ENCODE measurements at regions not wholly inside any gene's neighbourhood (a gene's known extent, or its start where the extent isn't known, plus 50 kb on each side); places are given as distances from the start of the nearest gene placed in this dataset.

DNA sequence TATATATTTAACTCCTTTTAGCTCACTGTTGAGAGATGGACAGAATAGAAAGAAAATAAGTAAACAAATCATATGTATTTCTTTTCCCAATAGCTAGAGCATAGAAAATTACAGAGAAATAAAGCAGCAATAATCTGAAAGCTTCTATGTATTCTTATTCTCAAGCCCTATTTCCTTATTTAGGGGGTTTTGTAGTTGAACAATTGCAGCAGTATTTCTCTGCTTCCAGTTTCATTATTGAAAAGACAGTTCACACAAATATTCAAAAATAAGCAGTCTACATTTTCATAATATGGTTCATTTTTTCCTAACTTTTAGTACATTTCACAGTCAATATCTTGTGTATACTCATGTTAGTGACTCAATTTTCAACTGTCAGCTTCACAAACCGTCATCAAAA, 638.2 kb downstream of the MRPL39 start:
- Histone ChIP-seq H3K4me3 (no peak overlapping the region), H3K27ac (no peak overlapping the region), H3K9me3 (no peaks in the 10 kb centered on the region), H3K4me2 (no peak overlapping the region), H3K4me1 (no peaks in the 10 kb centered on the region)
- ChIA-PET CTCF (no interaction called here), POLR2A (no interaction called here)
- ATAC-seq (no peak), DNase-seq (ENCODE audit: low read depth in 1 of 2, low spot score in 1 of 2) (no peak), FAIRE-seq (no peak)
- 0% methylated on average over 1 of the region's 1 CpG for WGBS (ENCODE audit: missing lambda C conversion rate)
- no peak for TF ChIP-seq CEBPB (IDR thresholded peaks at IDR 0.05)
- TF ChIP-seq, protein P1, sequence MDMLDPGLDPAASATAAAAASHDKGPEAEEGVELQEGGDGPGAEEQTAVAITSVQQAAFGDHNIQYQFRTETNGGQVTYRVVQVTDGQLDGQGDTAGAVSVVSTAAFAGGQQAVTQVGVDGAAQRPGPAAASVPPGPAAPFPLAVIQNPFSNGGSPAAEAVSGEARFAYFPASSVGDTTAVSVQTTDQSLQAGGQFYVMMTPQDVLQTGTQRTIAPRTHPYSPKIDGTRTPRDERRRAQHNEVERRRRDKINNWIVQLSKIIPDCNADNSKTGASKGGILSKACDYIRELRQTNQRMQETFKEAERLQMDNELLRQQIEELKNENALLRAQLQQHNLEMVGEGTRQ (IDR thresholded peaks at IDR 0.05): no peak
- no peak for TF ChIP-seq KDM5A (IDR thresholded peaks at IDR 0.05)
- no peak for TF ChIP-seq JUNB (IDR thresholded peaks at IDR 0.05)

DNA sequence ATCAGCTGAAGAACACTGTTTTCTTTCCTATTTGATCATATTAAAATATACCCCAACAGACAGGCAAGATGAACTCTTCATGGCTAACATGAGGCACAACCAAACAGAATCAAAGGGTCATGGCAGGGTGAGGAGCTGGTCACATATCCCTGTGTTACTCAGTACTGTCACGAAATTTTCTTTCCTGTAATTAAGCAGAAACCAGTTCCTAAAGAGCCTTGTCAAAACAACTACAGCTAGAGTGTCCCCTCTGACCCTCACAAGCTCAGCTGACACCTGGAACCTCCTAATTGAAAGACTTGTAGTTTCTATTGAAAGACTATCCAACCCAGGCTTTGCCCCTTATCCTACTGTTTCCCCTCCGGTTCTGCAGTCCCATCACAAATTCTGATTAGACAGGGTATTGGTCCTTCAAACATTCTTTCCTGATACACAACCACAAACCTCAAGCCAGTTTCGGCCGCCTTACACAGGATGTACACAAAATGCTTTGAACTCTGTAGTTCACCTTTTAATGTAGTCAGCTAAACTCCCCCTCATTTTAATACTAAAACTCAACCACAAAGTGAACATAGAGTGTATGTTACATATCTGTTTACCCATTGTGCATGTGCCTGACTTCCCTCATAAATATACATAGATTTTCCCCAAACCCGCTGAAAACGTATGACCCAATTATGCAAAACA, 651.9 kb downstream of the MRPL39 start:
- DNase-seq (ENCODE audit: low read depth in 1 of 2, low spot score in 1 of 2) (no peak), FAIRE-seq (no peak), ATAC-seq (no peak)
- CTCF ChIA-PET: no interaction called here
- H3K4me3 ChIP-seq: no peak overlapping the region
- no peak overlapping the region for H3K27ac ChIP-seq
- H3K4me1 ChIP-seq: no peaks in the 10 kb centered on the region
- no peaks in the 10 kb centered on the region for H3K9me3 ChIP-seq
- POLR2A ChIA-PET: no interaction called here
- TF ChIP-seq HEYL (CRISPR knock-in tag; IDR thresholded peaks at IDR 0.05): no peak
- no peak for TF ChIP-seq HOXA7 (CRISPR knock-in tag; IDR thresholded peaks at IDR 0.05)
- no peak for TF ChIP-seq RNF2 (IDR thresholded peaks at IDR 0.05; ENCODE audit: borderline replicate concordance, low read depth)
- TF ChIP-seq MAFK (IDR thresholded peaks at IDR 0.05; ENCODE audit: partially characterized antibody): no peak
- no peak for TF ChIP-seq RAD21 (conservative IDR thresholded peaks at IDR 0.05 in 1 of 2, IDR thresholded peaks at IDR 0.05 in 1 of 2)
- no peak for TF ChIP-seq CHD2 (IDR thresholded peaks at IDR 0.05; ENCODE audit: low read length, partially characterized antibody)
- no peak for TF ChIP-seq HOXB13 (CRISPR knock-in tag; IDR thresholded peaks at IDR 0.05; ENCODE audit: low read depth)
- no peak for TF ChIP-seq TP53 (CRISPR knock-in tag; IDR thresholded peaks at IDR 0.05)
- TF ChIP-seq NPAS2 (CRISPR knock-in tag; IDR thresholded peaks at IDR 0.05; ENCODE audit: borderline replicate concordance): no peak
- TF ChIP-seq, protein P2, sequence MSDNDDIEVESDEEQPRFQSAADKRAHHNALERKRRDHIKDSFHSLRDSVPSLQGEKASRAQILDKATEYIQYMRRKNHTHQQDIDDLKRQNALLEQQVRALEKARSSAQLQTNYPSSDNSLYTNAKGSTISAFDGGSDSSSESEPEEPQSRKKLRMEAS (IDR thresholded peaks at IDR 0.05): no peak
- TF ChIP-seq MAZ (IDR thresholded peaks at IDR 0.05; ENCODE audit: borderline replicate concordance, low read depth, low read length): no peak
- WGBS (ENCODE audit: missing lambda C conversion rate): 13% methylated on average over 6 of the region's 6 CpGs
- no peak overlapping the region for H3K4me2 ChIP-seq

DNA sequence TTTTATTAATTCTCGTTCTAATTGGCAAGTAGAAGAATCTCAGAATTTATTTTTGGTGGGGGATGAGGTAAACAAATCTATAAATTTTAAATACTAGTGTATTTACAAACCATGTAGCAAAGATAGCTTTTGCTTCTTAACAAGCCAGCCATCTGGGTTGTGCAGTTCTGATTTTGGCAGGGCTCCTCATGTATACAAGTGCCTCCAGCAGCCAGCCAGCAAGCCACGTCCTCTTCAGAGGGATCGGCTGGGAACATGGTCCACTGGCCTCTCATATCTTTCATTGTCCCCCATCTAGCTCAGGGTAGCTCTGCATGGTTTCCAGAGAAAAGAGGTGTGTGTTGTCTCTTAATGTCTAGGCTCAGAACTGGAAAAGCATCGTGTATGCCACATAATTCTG, 659.1 kb downstream of the MRPL39 start:
- Histone ChIP-seq H3K9me3 (no peaks in the 10 kb centered on the region), H3K4me3 (no peak overlapping the region), H3K4me2 (no peak overlapping the region), H3K4me1 (no peaks in the 10 kb centered on the region), H3K27ac (no peak overlapping the region)
- TF ChIP-seq, protein P1 (IDR thresholded peaks at IDR 0.05): no peak
- TF ChIP-seq KDM5A (IDR thresholded peaks at IDR 0.05) (no peak), HOXB5 (CRISPR knock-in tag; IDR thresholded peaks at IDR 0.05) (no peak), ZSCAN20 (CRISPR knock-in tag; IDR thresholded peaks at IDR 0.05) (no peak), EP300 (IDR thresholded peaks at IDR 0.05) (no peak), BHLHE40 (IDR thresholded peaks at IDR 0.05; ENCODE audit: low read depth, low read length) (no peak), FOSB (CRISPR knock-in tag; IDR thresholded peaks at IDR 0.05) (no peak), GATA3 (IDR thresholded peaks at IDR 0.05; ENCODE audit: borderline replicate concordance) (no peak), RCOR1 (IDR thresholded peaks at IDR 0.05; ENCODE audit: low read depth, low read length) (no peak), RFX5 (IDR thresholded peaks at IDR 0.05) (no peak)
- TF ChIP-seq, protein P3, sequence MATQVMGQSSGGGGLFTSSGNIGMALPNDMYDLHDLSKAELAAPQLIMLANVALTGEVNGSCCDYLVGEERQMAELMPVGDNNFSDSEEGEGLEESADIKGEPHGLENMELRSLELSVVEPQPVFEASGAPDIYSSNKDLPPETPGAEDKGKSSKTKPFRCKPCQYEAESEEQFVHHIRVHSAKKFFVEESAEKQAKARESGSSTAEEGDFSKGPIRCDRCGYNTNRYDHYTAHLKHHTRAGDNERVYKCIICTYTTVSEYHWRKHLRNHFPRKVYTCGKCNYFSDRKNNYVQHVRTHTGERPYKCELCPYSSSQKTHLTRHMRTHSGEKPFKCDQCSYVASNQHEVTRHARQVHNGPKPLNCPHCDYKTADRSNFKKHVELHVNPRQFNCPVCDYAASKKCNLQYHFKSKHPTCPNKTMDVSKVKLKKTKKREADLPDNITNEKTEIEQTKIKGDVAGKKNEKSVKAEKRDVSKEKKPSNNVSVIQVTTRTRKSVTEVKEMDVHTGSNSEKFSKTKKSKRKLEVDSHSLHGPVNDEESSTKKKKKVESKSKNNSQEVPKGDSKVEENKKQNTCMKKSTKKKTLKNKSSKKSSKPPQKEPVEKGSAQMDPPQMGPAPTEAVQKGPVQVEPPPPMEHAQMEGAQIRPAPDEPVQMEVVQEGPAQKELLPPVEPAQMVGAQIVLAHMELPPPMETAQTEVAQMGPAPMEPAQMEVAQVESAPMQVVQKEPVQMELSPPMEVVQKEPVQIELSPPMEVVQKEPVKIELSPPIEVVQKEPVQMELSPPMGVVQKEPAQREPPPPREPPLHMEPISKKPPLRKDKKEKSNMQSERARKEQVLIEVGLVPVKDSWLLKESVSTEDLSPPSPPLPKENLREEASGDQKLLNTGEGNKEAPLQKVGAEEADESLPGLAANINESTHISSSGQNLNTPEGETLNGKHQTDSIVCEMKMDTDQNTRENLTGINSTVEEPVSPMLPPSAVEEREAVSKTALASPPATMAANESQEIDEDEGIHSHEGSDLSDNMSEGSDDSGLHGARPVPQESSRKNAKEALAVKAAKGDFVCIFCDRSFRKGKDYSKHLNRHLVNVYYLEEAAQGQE (IDR thresholded peaks at IDR 0.05): no peak
- TF ChIP-seq, protein P4, sequence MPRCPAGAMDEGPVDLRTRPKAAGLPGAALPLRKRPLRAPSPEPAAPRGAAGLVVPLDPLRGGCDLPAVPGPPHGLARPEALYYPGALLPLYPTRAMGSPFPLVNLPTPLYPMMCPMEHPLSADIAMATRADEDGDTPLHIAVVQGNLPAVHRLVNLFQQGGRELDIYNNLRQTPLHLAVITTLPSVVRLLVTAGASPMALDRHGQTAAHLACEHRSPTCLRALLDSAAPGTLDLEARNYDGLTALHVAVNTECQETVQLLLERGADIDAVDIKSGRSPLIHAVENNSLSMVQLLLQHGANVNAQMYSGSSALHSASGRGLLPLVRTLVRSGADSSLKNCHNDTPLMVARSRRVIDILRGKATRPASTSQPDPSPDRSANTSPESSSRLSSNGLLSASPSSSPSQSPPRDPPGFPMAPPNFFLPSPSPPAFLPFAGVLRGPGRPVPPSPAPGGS (IDR thresholded peaks at IDR 0.05): no peak
- ATAC-seq: no peak
- WGBS (ENCODE audit: missing lambda C conversion rate): under 1% methylated on average over 4 of the region's 4 CpGs
- FAIRE-seq: no peak
- POLR2A ChIA-PET: no interaction called here
- CTCF ChIA-PET: no interaction called here
- no peak for DNase-seq (ENCODE audit: low read depth in 1 of 2, low spot score in 1 of 2)

All from A549 (cell line).